ENCODE measurements at regions not wholly inside any gene's neighbourhood (a gene's known extent, or its start where the extent isn't known, plus 50 kb on each side); places are given as distances from the start of the nearest gene placed in this dataset.

- intact Hi-C loops (cut with micrococcal nuclease) (no loop called here), in situ Hi-C loops (cut with MboI) (no loop called here)
- no peaks in the 10 kb centered on the region for H4K20me1 ChIP-seq (replicated peaks; ENCODE audit: control insufficient read depth, insufficient read depth, low read length)
- FAIRE-seq (no peak), DNase-seq (ENCODE audit: extremely low read depth in 1 of 4, low spot score in 3 of 4) (no peak), ATAC-seq (no peak)
- no peak overlapping the region for H2AFZ ChIP-seq (ENCODE audit: low read depth, low read length)
- H3K9me3 ChIP-seq (replicated peaks; ENCODE audit: control insufficient read depth, insufficient read depth, low read depth, low read length): no peaks in the 10 kb centered on the region
- no peak overlapping the region for H3K9ac ChIP-seq (ENCODE audit: insufficient read depth in 1 of 2, low read depth in 2 of 2, low read length in 2 of 2)
- H3K4me2 ChIP-seq (ENCODE audit: insufficient read depth, low read length): no peak overlapping the region
- POLR2A ChIA-PET: no interaction called here
- no peak overlapping the region for H3K27ac ChIP-seq (ENCODE audit: extremely low read depth, low read depth, low read length)
- no peaks in the 10 kb centered on the region for H3K79me2 ChIP-seq (ENCODE audit: control insufficient read depth, insufficient read depth, low read length)
- no peaks in the 10 kb centered on the region; a peak in 1 of 5 replicates for H3K4me1 ChIP-seq (replicated peaks in 1 of 2; ENCODE audit: control insufficient read depth in 2 of 2, insufficient read depth in 2 of 2, low read length in 2 of 2)
- 2% methylated on average over 8 of the region's 8 CpGs for WGBS (ENCODE audit: insufficient coverage, low coverage, missing lambda C conversion rate)
- CTCF ChIA-PET (ENCODE audit: low intra/inter-chr PET ratio): no interaction called here
- BruUV-seq (replicated peaks): no TSS peak
- no peaks in the 10 kb centered on the region for H3K9me1 ChIP-seq (ENCODE audit: control insufficient read depth, insufficient read depth, low read length)
- TF ChIP-seq RFX7 (CRISPR knock-in tag; IDR thresholded peaks at IDR 0.05) (no peak), ID3 (CRISPR knock-in tag; IDR thresholded peaks at IDR 0.05) (no peak), ID3 (tag; IDR thresholded peaks at IDR 0.05) (no peak), CHD7 (IDR thresholded peaks at IDR 0.05; ENCODE audit: low read depth, low read length) (no peak)
- H3K4me3 ChIP-seq: no peak overlapping the region
- no peaks in the 10 kb centered on the region for H3K36me3 ChIP-seq (ENCODE audit: control insufficient read depth, insufficient read depth, low read length)
- peaks cover 33 to 77% of the 10 kb centered on the region in 2 experiments; a peak in 4 of 5 replicates for H3K27me3 ChIP-seq (ENCODE audit: control insufficient read depth in 2 of 2, insufficient read depth in 2 of 2, low read length in 2 of 2)
Measured at GRCh38 chr2:120545521-120546047, 190.1 kb upstream of the GLI2 start.
